Chondrocyte (in vitro differentiated cells): ENCODE measurements at regions not wholly inside any gene's neighbourhood (a gene's known extent, or its start where the extent isn't known, plus 50 kb on each side); places are given as distances from the start of the nearest gene placed in this dataset.

ENCODE experiments used
- DNase-seq: peaks from one replicate; pipeline ENCODE4 v3.0.0; 2021; ENCODE audit warnings: mixed read lengths, low spot score
- H3K27ac Mint-ChIP-seq: one replicate; pipeline ENCODE4 v1.8.0; 2021; ENCODE audit warnings: mild to moderate bottlenecking, moderate library complexity, mixed read lengths; ENCODE audit not compliant: unreplicated experiment
- H3K27me3 Mint-ChIP-seq: 2 replicates; pipeline ENCODE4 v1.8.0; 2021; ENCODE audit warnings: low read depth, mixed read lengths
- H3K36me3 Mint-ChIP-seq: 2 replicates; pipeline ENCODE4 v1.8.0; 2021; ENCODE audit warnings: low read depth, mixed read lengths
- H3K4me1 Mint-ChIP-seq: 2 replicates; pipeline ENCODE4 v1.8.0; 2021; ENCODE audit warnings: low read depth, mild to moderate bottlenecking, mixed read lengths
- H3K4me3 Mint-ChIP-seq: one replicate; pipeline ENCODE4 v1.8.0; 2021; ENCODE audit warnings: mild to moderate bottlenecking, moderate library complexity, mixed read lengths; ENCODE audit not compliant: unreplicated experiment
- H3K9me3 Mint-ChIP-seq: 2 replicates; pipeline ENCODE4 v1.8.0; 2021; ENCODE audit warnings: low read depth, mixed read lengths
- TF ChIP-seq, protein P1 (sequence below): fragments of 200-600 bp; sonication (generic); IDR thresholded peaks from 2 replicates; pipeline ENCODE4 v1.5.0; 2021; ENCODE audit warnings: antibody characterized with exemption, mild to moderate bottlenecking, moderate library complexity

DNA sequence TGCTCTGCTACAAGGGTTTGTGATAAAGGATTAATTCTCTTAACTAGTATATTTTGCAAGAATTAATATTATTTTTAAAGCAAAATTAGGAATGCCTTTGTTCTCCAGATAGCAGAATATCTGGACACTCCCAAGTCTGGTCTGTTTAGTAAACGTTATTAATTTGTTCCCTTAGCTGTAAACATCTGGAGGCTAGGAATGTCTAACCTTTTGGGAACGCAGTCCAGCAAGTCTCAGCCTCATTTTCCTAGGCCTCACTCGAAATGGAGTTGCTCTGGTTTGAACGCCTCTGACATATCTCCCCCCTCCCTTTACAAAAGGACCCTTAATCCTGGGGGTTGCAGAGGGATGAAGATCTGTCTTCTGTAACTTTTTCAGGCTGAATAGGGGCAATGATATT lies 59.3 kb upstream of the WNT7A start:
- no peaks in the 10 kb centered on the region for H3K36me3 Mint-ChIP-seq
- H3K9me3 Mint-ChIP-seq, result peaks cover 17% of the 10 kb centered on the region
- H3K4me3 Mint-ChIP-seq, result no peak overlapping the region
- TF ChIP-seq, protein P1, sequence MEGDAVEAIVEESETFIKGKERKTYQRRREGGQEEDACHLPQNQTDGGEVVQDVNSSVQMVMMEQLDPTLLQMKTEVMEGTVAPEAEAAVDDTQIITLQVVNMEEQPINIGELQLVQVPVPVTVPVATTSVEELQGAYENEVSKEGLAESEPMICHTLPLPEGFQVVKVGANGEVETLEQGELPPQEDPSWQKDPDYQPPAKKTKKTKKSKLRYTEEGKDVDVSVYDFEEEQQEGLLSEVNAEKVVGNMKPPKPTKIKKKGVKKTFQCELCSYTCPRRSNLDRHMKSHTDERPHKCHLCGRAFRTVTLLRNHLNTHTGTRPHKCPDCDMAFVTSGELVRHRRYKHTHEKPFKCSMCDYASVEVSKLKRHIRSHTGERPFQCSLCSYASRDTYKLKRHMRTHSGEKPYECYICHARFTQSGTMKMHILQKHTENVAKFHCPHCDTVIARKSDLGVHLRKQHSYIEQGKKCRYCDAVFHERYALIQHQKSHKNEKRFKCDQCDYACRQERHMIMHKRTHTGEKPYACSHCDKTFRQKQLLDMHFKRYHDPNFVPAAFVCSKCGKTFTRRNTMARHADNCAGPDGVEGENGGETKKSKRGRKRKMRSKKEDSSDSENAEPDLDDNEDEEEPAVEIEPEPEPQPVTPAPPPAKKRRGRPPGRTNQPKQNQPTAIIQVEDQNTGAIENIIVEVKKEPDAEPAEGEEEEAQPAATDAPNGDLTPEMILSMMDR, result no peak
- no peaks in the 10 kb centered on the region for H3K4me1 Mint-ChIP-seq
- no peak overlapping the region for H3K27ac Mint-ChIP-seq
- no peak for DNase-seq
- H3K27me3 Mint-ChIP-seq, result no peaks in the 10 kb centered on the region

DNA sequence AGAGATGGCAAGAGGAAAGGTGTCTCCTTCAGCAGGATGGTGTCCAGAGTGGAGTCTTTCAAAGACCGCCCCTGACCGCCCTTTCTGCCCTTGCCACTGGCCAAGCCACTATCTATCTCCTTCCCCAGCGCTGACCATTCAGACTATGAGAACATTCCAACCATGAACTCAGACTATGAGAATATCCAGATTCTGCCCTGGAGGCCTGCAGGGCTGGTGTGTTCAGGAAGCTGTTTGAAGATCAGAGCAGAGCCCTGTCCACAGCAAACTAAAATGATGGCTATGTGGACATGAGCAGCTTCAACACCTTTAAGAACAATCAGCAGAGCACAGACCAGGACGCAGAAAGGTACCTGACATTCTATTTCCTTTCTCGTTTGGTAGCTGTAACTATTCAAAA lies 57.3 kb upstream of the WNT7A start:
- Mint-ChIP-seq H3K4me1 (no peaks in the 10 kb centered on the region), H3K36me3 (no peaks in the 10 kb centered on the region), H3K4me3 (no peak overlapping the region), H3K9me3 (peaks cover 5% of the 10 kb centered on the region), H3K27ac (no peak overlapping the region), H3K27me3 (no peaks in the 10 kb centered on the region)
- DNase-seq, result no peak
- TF ChIP-seq, protein P1, result no peak

DNA sequence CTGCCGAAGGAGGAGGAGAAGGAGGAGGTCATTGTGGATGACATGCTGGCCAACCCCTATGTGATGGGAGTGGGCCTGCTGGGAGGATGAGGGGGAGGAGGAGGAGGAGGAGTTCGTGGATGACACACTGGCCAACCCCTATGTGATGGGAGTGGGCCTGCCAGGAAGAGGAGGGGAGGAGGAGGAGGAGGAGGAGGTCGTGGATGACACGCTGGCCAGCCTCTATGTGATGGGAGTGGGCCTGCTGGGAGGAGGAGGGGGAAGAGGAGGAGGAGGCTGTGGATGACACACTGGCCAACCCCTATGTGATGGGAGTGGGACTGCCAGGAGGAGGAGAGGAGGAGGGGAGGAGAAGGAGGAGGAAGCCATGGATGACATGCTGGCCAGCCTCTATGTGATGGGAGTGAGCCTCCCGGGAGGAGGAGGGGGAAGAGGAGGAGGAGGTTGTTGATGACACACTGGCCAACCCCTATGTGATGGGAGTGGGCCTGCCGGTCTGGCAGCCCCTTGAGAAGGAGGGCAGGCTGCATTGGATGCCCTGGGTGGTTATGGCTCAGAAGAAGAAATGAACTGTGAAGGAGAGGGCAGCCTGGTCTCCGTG lies 55.7 kb upstream of the WNT7A start:
- H3K4me3 Mint-ChIP-seq, result no peak overlapping the region
- TF ChIP-seq, protein P1, result no peak
- H3K4me1 Mint-ChIP-seq, result no peaks in the 10 kb centered on the region
- no peak overlapping the region for H3K27ac Mint-ChIP-seq
- peaks cover 13% of the 10 kb centered on the region for H3K9me3 Mint-ChIP-seq
- no peaks in the 10 kb centered on the region for H3K27me3 Mint-ChIP-seq
- no peak for DNase-seq
- H3K36me3 Mint-ChIP-seq, result no peaks in the 10 kb centered on the region

DNA sequence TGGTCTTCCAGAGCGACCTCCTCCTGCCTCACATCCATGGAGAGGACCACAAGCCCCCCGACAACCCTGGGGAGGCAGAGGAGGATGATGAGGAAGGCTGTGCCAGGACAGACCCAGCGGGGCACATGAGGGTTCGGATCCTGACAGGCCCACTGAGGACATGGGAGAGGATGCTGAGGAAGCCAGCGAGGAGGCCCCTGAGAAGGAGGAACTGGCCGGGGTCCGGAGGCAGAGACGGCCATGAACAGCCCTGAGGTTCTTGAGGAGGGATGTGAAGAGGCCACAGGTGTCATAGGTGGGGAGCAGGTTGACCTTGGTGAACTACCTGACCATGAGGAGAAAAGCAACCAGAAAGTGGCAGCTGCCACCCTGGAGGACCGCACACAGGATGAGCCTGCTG lies 54.9 kb upstream of the WNT7A start:
- DNase-seq, result no peak
- TF ChIP-seq, protein P1, result no peak
- Mint-ChIP-seq H3K36me3 (no peaks in the 10 kb centered on the region), H3K27me3 (no peaks in the 10 kb centered on the region), H3K9me3 (peaks cover 13% of the 10 kb centered on the region), H3K4me3 (no peak overlapping the region), H3K4me1 (no peaks in the 10 kb centered on the region), H3K27ac (no peak overlapping the region)

DNA sequence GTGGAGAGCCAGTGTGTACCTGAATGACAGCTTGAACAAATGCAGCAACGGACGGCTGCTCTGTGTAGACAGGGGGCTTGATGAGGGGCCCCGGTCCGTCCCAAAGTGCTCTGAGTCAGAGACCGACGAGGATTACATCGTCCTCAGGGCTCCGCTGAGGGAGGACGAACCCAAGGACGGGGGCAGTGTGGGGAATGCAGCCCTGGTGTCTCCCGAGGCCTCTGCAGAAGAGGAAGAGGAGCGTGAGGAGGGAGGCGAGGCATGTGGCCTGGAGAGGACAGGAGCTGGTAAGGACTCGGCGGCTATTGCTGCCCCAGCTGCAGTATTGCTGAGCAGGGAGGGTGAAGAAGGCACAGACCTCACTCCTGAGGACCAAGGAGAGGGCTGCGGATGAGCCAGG lies 54.4 kb upstream of the WNT7A start:
- TF ChIP-seq, protein P1, result no peak
- no peaks in the 10 kb centered on the region for H3K4me1 Mint-ChIP-seq
- DNase-seq, result no peak
- H3K4me3 Mint-ChIP-seq, result no peak overlapping the region
- H3K27me3 Mint-ChIP-seq, result no peaks in the 10 kb centered on the region
- peaks cover 13% of the 10 kb centered on the region for H3K9me3 Mint-ChIP-seq
- no peak overlapping the region for H3K27ac Mint-ChIP-seq
- no peaks in the 10 kb centered on the region for H3K36me3 Mint-ChIP-seq
